ENCODE measurements at regions not wholly inside any gene's neighbourhood (a gene's known extent, or its start where the extent isn't known, plus 50 kb on each side); places are given as distances from the start of the nearest gene placed in this dataset.

DNA sequence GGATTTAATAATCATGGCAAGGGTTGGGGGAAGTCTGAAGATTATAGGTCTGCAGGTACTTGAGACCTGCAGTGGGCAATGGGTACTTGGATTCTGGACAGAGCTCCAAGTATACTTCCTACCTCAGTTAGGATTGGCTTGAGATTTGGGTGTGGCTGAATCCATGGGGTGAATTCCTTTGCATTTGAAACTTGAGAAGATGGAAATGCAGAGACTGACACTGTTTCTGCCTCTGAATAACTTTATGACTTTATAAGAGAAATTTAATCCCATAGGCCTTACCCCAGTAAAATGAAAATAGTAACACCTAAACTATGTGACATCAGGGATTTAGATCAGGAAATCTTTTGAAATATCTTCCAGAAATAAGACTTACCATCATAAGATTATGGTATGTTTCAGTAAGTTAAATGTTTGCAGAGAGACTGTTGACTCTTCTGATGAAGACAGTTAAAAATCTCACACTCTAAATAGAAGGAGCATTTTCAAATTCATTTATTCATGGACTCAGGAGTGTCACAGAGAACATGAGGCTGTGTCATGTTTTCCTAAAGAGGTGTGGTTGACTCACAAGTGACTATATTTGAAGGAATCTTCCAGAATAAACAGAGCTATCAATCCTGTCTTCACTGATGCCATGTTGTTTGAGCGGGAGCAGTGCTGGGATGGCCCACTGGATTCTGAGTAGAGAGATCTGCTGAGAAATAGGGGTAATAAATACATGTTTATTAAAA lies 513.5 kb upstream of the NR3C2 start:
- H3F3A ChIP-seq (ENCODE audit: control insufficient read depth, insufficient read depth): no peaks in the 10 kb centered on the region
- no peaks in the 10 kb centered on the region for H3K27me3 ChIP-seq (ENCODE audit: control insufficient read depth, low read length)
- no peaks in the 10 kb centered on the region for H3K9me3 ChIP-seq (ENCODE audit: control insufficient read depth, insufficient read depth, low read length)
- no peaks in the 10 kb centered on the region for H4K20me1 ChIP-seq (ENCODE audit: control insufficient read depth, insufficient read depth, low read depth, low read length)
- H3K4me2 ChIP-seq (ENCODE audit: low read length): no peak overlapping the region
- no peaks in the 10 kb centered on the region for H3K79me2 ChIP-seq (ENCODE audit: control insufficient read depth, low read length)
- H3K9me2 ChIP-seq (replicated peaks; ENCODE audit: control insufficient read depth, low read length): no peaks in the 10 kb centered on the region
- no peaks in the 10 kb centered on the region for H3K4me1 ChIP-seq (ENCODE audit: control insufficient read depth, low read length)
- H3K36me3 ChIP-seq (ENCODE audit: control insufficient read depth, low read length): no peaks in the 10 kb centered on the region
- TF ChIP-seq EZH2phosphoT487 (IDR thresholded peaks at IDR 0.05; ENCODE audit: borderline replicate concordance, low read length): no peak
- TF ChIP-seq, protein P1, sequence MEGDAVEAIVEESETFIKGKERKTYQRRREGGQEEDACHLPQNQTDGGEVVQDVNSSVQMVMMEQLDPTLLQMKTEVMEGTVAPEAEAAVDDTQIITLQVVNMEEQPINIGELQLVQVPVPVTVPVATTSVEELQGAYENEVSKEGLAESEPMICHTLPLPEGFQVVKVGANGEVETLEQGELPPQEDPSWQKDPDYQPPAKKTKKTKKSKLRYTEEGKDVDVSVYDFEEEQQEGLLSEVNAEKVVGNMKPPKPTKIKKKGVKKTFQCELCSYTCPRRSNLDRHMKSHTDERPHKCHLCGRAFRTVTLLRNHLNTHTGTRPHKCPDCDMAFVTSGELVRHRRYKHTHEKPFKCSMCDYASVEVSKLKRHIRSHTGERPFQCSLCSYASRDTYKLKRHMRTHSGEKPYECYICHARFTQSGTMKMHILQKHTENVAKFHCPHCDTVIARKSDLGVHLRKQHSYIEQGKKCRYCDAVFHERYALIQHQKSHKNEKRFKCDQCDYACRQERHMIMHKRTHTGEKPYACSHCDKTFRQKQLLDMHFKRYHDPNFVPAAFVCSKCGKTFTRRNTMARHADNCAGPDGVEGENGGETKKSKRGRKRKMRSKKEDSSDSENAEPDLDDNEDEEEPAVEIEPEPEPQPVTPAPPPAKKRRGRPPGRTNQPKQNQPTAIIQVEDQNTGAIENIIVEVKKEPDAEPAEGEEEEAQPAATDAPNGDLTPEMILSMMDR (IDR thresholded peaks at IDR 0.05; ENCODE audit: low read depth, low read length, poor library complexity, severe bottlenecking): no peak
- H3K27ac ChIP-seq (ENCODE audit: low read depth, low read length): no peak overlapping the region
- H3K4me3 ChIP-seq (ENCODE audit: low read length): no peak overlapping the region

DNA sequence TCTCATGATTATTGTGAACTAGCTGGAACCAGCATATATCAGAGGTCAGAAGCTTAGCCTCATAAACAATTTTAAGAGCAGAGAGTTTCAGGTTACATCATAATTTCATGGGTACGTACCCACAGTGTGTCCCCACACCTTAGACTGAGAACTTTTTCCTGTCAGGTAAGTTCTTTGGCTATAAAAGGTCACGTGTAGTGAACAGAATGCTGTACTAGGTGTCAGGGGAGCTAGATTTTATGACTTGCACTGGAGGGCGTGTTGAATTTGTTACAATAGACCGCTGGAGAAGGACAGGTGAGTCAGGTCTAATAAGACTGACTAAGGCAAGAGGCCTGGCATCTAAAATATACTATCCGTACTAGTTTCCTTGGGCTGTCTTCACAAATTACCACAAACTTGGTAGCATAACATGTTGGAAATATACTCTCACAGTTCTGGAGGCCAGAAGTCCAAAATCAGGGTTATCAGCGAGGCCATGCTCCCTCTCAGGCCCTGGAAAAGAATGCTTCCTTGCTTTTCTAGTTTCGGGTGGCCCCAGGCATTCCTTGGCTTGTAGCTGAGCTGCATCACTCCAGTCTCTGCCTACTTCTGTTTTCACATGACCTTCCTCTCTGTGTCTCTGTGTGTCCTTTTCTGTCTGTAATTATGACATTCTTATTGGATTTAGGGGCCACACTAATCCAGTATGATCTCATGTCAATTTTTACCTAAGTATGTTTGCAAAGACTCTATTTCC lies 512.0 kb upstream of the NR3C2 start:
- Histone ChIP-seq H4K20me1 (ENCODE audit: control insufficient read depth, insufficient read depth, low read depth, low read length) (no peaks in the 10 kb centered on the region), H3K4me2 (ENCODE audit: low read length) (no peak overlapping the region), H3K4me3 (ENCODE audit: low read length) (no peak overlapping the region), H3K27ac (ENCODE audit: low read depth, low read length) (no peak overlapping the region), H3K79me2 (ENCODE audit: control insufficient read depth, low read length) (no peaks in the 10 kb centered on the region), H3K27me3 (ENCODE audit: control insufficient read depth, low read length) (no peaks in the 10 kb centered on the region), H3F3A (ENCODE audit: control insufficient read depth, insufficient read depth) (no peaks in the 10 kb centered on the region), H3K9me2 (replicated peaks; ENCODE audit: control insufficient read depth, low read length) (no peaks in the 10 kb centered on the region), H3K36me3 (ENCODE audit: control insufficient read depth, low read length) (no peaks in the 10 kb centered on the region), H3K9me3 (ENCODE audit: control insufficient read depth, insufficient read depth, low read length) (no peaks in the 10 kb centered on the region), H3K4me1 (ENCODE audit: control insufficient read depth, low read length) (no peaks in the 10 kb centered on the region)
- TF ChIP-seq, protein P1 (IDR thresholded peaks at IDR 0.05; ENCODE audit: low read depth, low read length, poor library complexity, severe bottlenecking): no peak
- no peak for TF ChIP-seq EZH2phosphoT487 (IDR thresholded peaks at IDR 0.05; ENCODE audit: borderline replicate concordance, low read length)

DNA sequence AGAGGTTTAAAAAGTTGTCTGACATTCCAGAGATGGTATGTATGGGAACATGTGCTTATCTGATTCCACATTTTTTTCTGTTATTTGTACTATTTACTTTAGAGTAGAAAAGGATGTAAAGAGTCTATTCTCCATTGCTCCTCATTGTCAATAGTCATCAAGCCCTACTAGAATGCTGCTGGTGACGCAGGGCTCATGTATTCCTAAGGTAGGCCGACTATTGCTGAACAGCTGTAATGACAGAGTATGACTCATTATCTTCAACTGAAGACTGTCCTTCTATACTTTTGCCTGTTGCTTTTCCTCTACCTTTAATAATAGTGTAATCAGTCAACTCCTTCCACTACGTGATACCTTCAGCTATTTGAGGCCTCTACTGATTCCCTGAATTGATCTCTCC lies 509.1 kb upstream of the NR3C2 start:
- no peaks in the 10 kb centered on the region for H4K20me1 ChIP-seq (ENCODE audit: control insufficient read depth, insufficient read depth, low read depth, low read length)
- H3K36me3 ChIP-seq (ENCODE audit: control insufficient read depth, low read length): no peaks in the 10 kb centered on the region
- TF ChIP-seq EZH2phosphoT487 (IDR thresholded peaks at IDR 0.05; ENCODE audit: borderline replicate concordance, low read length): no peak
- TF ChIP-seq, protein P1 (IDR thresholded peaks at IDR 0.05; ENCODE audit: low read depth, low read length, poor library complexity, severe bottlenecking): no peak

More for the DNA sequence above, 509.1 kb upstream of the NR3C2 start:
- H3K4me3 ChIP-seq (ENCODE audit: low read length): no peak overlapping the region
- no peaks in the 10 kb centered on the region for H3F3A ChIP-seq (ENCODE audit: control insufficient read depth, insufficient read depth)
- H3K9me2 ChIP-seq (replicated peaks; ENCODE audit: control insufficient read depth, low read length): no peaks in the 10 kb centered on the region
- H3K79me2 ChIP-seq (ENCODE audit: control insufficient read depth, low read length): no peaks in the 10 kb centered on the region
- no peaks in the 10 kb centered on the region for H3K9me3 ChIP-seq (ENCODE audit: control insufficient read depth, insufficient read depth, low read length)
- H3K4me2 ChIP-seq (ENCODE audit: low read length): no peak overlapping the region
- no peak overlapping the region for H3K27ac ChIP-seq (ENCODE audit: low read depth, low read length)
- no peaks in the 10 kb centered on the region for H3K27me3 ChIP-seq (ENCODE audit: control insufficient read depth, low read length)
- H3K4me1 ChIP-seq (ENCODE audit: control insufficient read depth, low read length): no peaks in the 10 kb centered on the region
